KMS-11 (cell line): ENCODE measurements at regions not wholly inside any gene's neighbourhood (a gene's known extent, or its start where the extent isn't known, plus 50 kb on each side); places are given as distances from the start of the nearest gene placed in this dataset.

Experiments used
- H2AFZ ChIP-seq: fragments of 200-600 bp; sonication (generic); 2 replicates; pipeline ENCODE4 v1.6.1; 2016; ENCODE audit warnings: antibody characterized with exemption, mixed run types, low read depth
- H3K27ac ChIP-seq: fragments of 200-600 bp; sonication (generic); 2 replicates; pipeline ENCODE4 v1.6.1; 2016; ENCODE audit warnings: mild to moderate bottlenecking, mixed run types
- H3K27me3 ChIP-seq: fragments of 200-600 bp; sonication (generic); 2 replicates; pipeline ENCODE4 v1.6.1; 2017; ENCODE audit warnings: mild to moderate bottlenecking, low read depth, mixed run types, moderate library complexity; ENCODE audit not compliant: insufficient read depth
- H3K36me3 ChIP-seq: fragments of 200-600 bp; sonication (generic); 2 replicates; pipeline ENCODE4 v1.6.1; 2017; ENCODE audit warnings: mild to moderate bottlenecking, mixed run types; ENCODE audit not compliant: insufficient read depth
- H3K4me1 ChIP-seq: fragments of 200-600 bp; sonication (generic); 2 replicates; pipeline ENCODE4 v1.6.1; 2016; ENCODE audit warnings: mild to moderate bottlenecking, low read depth, mixed run types; ENCODE audit not compliant: poor library complexity, severe bottlenecking
- H3K4me2 ChIP-seq: fragments of 200-600 bp; sonication (generic); 2 replicates; pipeline ENCODE4 v1.7.0; 2016; ENCODE audit warnings: mild to moderate bottlenecking, mixed run types
- H3K4me3 ChIP-seq: fragments of 200-600 bp; sonication (generic); IDR thresholded peaks from 2 replicates; pipeline ENCODE4 v1.6.1; 2017; ENCODE audit warnings: low read depth, low read length, mixed read lengths; ENCODE audit not compliant: insufficient read depth
- H3K79me2 ChIP-seq: fragments of 200-600 bp; sonication (generic); 2 replicates; pipeline ENCODE4 v1.6.1; 2016; ENCODE audit warnings: low read depth, mixed run types; ENCODE audit not compliant: insufficient read depth
- H3K9ac ChIP-seq: fragments of 200-600 bp; sonication (generic); 2 replicates; pipeline ENCODE4 v1.6.1; 2016; ENCODE audit warnings: mild to moderate bottlenecking, mixed run types
- H4K20me1 ChIP-seq: fragments of 200-600 bp; sonication (generic); 2 replicates; pipeline ENCODE4 v1.6.1; 2016; ENCODE audit warnings: mild to moderate bottlenecking, mixed run types; ENCODE audit not compliant: insufficient read depth
- TF ChIP-seq, protein P1 (sequence below): fragments of 200-600 bp; sonication (generic); conservative IDR thresholded peaks from 2 replicates; pipeline ENCODE4 v1.6.1; 2017; ENCODE audit warnings: low read depth, mild to moderate bottlenecking, antibody characterized with exemption, low read length, moderate library complexity, mixed read lengths

DNA sequence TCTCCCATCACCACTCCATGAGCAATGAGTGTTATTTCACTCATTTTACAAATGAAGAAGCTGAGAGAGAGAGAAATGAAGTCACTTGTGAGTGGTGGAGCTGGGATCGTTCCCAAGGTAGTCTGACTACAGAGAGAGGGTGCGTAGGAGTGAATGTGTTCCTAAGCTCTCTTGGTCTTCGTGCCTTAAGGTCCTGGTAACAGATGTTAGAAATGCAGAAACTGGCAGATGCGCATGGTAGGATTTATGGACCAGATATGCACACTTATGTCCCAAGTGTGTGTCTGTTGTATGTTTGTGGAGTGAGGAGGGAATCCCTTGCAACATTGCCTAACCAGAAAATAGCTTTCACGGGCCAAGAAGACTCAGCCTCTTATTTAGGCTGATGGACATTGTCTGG lies 93.2 kb upstream of the ZNF469 start:
- Histone ChIP-seq H2AFZ (no peak overlapping the region), H3K27me3 (peaks cover 23% of the 10 kb centered on the region; the same call in 1 of the 2 replicates), H3K4me2 (no peak overlapping the region), H4K20me1 (no peaks in the 10 kb centered on the region), H3K9ac (no peak overlapping the region), H3K36me3 (no peaks in the 10 kb centered on the region), H3K27ac (no peak overlapping the region), H3K4me3 (no peak overlapping the region), H3K79me2 (no peaks in the 10 kb centered on the region), H3K4me1 (no peaks in the 10 kb centered on the region)
- TF ChIP-seq, protein P1, sequence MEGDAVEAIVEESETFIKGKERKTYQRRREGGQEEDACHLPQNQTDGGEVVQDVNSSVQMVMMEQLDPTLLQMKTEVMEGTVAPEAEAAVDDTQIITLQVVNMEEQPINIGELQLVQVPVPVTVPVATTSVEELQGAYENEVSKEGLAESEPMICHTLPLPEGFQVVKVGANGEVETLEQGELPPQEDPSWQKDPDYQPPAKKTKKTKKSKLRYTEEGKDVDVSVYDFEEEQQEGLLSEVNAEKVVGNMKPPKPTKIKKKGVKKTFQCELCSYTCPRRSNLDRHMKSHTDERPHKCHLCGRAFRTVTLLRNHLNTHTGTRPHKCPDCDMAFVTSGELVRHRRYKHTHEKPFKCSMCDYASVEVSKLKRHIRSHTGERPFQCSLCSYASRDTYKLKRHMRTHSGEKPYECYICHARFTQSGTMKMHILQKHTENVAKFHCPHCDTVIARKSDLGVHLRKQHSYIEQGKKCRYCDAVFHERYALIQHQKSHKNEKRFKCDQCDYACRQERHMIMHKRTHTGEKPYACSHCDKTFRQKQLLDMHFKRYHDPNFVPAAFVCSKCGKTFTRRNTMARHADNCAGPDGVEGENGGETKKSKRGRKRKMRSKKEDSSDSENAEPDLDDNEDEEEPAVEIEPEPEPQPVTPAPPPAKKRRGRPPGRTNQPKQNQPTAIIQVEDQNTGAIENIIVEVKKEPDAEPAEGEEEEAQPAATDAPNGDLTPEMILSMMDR = no peak

DNA sequence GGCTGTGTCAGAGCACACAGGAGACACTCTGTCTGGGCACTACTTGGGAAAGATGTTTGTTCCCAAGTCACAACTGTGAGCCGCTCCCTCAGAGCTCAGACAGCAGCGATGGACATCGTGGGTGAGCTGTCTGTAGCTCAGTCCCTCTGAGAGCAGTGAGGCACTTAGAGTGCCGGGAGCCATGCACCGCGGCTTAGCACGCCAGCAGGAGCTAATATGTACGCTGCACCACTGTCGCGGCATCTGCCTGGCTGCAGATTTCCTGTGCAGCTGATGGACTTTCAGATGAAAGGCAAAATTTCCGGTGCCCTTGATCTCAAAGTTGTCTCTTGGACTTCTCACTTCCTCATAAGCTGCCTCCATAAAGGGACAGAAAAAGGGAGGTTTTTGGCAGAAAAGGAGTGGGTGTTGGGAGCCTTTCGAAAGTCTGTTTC lies 92.8 kb upstream of the ZNF469 start:
- H3K4me3 ChIP-seq = no peak overlapping the region
- H3K4me2 ChIP-seq = no peak overlapping the region
- H3K9ac ChIP-seq = no peak overlapping the region
- no peak overlapping the region for H2AFZ ChIP-seq
- no peaks in the 10 kb centered on the region for H4K20me1 ChIP-seq
- no peak overlapping the region for H3K27ac ChIP-seq
- H3K79me2 ChIP-seq = no peaks in the 10 kb centered on the region
- TF ChIP-seq, protein P1 = no peak
- H3K36me3 ChIP-seq = no peaks in the 10 kb centered on the region
- peaks cover 24% of the 10 kb centered on the region; the same call in 1 of the 2 replicates for H3K27me3 ChIP-seq
- no peaks in the 10 kb centered on the region for H3K4me1 ChIP-seq

DNA sequence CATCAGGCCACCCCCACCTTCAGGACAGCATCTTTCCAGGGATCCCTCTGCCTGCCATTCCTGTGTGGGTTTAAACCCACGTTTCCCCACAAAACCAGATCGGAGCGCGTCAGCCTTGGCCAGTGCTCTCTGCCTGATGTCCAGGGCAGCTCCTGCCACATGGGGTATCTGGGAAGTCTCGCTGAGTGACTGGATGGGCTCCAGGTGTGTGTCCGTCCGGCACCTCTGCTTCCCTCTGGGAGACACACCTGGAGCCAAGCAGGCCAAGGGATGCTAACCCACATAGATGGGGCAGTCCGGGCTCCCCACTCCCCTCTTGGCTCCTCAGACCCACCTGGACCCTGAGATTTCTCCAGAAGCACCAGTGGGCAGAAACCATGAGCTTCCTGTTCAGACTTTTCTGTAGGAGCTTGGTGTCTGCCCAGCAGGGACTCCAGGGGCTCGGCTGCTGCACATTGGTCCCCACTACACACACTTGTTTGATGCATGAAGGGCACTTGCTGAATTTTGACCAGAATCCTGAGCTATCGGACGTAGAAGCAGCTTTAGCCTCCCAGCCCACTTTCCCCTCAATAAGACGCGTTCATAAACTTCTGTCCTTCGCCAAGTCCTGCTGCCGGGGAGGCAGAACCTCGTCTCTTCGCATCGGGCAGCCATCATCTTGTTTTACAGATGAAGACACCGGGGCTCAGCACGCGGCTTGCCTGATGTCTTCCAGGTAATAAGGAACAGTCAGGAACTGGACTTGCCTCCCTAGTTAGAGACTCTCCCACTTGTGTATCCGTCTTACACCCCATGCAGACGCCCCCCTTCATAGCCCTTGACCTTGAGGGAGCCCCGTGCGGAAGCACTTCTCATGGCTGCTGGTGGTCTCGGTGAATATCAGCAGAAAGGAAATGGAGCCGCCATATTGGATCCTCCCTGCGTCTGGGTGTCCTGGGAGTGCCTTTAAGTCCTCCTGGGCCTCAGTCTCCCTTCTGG lies 91.6 kb upstream of the ZNF469 start:
- no peaks in the 10 kb centered on the region for H4K20me1 ChIP-seq
- H3K27ac ChIP-seq = no peak overlapping the region
- H2AFZ ChIP-seq = no peak overlapping the region
- no peaks in the 10 kb centered on the region for H3K4me1 ChIP-seq
- no peak overlapping the region for H3K9ac ChIP-seq
- H3K36me3 ChIP-seq = no peaks in the 10 kb centered on the region
- H3K27me3 ChIP-seq = peaks cover 27% of the 10 kb centered on the region; the same call in 1 of the 2 replicates
- no peaks in the 10 kb centered on the region for H3K79me2 ChIP-seq
- H3K4me2 ChIP-seq = no peak overlapping the region
- H3K4me3 ChIP-seq = no peak overlapping the region
- TF ChIP-seq, protein P1 = no peak

DNA sequence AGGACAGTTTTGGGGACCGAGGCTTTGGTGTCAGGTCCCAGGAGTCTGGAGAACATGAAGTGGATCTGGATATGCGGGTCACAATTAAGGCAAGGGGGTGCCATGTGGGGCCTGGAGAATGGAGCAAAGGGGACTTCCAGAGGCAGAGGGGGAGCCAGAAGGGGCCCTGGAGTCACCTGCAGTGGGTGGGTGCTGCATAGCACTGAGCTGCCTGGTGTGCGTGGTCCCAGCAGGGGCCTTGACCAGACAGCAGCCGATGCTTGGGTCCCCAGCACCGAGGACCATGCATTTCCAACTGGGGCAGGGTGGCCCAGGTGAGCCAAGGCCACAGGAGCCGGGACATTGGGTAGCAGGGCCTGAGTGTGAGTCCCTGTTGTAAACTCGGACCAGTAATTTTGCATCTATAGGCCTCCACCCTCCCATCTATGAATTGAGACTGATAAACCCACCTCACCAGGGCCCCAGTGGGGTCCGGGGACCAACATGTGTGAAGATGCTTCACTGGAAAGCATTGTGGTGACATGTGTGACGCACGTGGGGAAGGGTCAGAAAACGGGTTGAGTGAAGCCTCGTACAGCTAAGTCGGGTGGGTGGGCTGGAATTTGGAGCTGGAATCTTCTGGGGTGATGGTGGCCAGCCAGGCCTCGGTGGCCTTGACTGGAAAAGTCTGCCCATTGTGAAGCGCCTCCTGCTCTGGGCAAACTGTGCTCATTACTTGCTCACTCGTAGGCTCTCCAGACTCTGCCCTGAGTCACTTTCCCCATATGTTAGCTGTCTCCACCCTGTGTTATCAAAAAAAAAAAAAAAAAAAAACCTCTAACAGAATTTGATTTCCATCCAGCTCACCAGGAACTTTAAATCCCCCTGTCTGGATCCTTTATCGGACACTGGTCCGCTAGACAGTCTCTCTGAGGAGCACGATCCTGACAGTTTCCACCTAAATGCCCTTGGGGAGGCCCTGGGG lies 90.5 kb upstream of the ZNF469 start:
- H3K36me3 ChIP-seq = no peaks in the 10 kb centered on the region
- H3K9ac ChIP-seq = no peak overlapping the region
- no peaks in the 10 kb centered on the region for H3K4me1 ChIP-seq
- H3K27me3 ChIP-seq = peaks cover 36% of the 10 kb centered on the region; the same call in 1 of the 2 replicates
- no peak overlapping the region for H3K4me2 ChIP-seq
- H3K79me2 ChIP-seq = no peaks in the 10 kb centered on the region
- no peak overlapping the region for H3K4me3 ChIP-seq
- TF ChIP-seq, protein P1 = no peak
- H2AFZ ChIP-seq = no peak overlapping the region
- no peak overlapping the region for H3K27ac ChIP-seq
- H4K20me1 ChIP-seq = no peaks in the 10 kb centered on the region
